GM12875 (cell line): ENCODE measurements at regions not wholly inside any gene's neighbourhood (a gene's known extent, or its start where the extent isn't known, plus 50 kb on each side); places are given as distances from the start of the nearest gene placed in this dataset.

ENCODE experiments used
- H3K4me3 ChIP-seq: one replicate; pipeline ENCODE4 v1.5.1; 2011; ENCODE audit warnings: low read depth, low read length, control low read depth
- TF ChIP-seq, protein P1 (sequence below): IDR thresholded peaks from 2 replicates; pipeline ENCODE4 v1.5.1; 2011; ENCODE audit warnings: low read depth, mild to moderate bottlenecking, control low read depth, inconsistent platforms, low read length, moderate library complexity, borderline replicate concordance; ENCODE audit not compliant: insufficient read depth

DNA sequence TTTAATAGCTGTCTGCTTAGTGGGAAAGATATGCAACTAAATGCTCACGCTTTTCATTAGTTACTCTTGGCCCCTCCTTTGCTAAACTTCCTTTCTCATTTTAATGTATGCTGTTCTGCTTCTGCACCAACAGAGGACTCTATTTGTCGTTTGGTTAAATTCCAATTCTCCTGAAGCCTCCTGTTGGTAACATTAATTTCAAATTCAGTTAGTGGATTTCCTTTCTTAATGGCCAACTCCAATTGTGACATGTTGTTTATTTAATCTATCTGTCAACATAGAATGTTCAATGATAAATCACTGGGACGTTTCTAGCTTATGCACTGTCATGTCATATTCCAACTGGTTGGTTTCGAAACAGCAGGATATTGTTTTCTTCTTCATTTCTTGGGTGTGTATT is 467.4 kb upstream of the BCHE start:
- TF ChIP-seq, protein P1, sequence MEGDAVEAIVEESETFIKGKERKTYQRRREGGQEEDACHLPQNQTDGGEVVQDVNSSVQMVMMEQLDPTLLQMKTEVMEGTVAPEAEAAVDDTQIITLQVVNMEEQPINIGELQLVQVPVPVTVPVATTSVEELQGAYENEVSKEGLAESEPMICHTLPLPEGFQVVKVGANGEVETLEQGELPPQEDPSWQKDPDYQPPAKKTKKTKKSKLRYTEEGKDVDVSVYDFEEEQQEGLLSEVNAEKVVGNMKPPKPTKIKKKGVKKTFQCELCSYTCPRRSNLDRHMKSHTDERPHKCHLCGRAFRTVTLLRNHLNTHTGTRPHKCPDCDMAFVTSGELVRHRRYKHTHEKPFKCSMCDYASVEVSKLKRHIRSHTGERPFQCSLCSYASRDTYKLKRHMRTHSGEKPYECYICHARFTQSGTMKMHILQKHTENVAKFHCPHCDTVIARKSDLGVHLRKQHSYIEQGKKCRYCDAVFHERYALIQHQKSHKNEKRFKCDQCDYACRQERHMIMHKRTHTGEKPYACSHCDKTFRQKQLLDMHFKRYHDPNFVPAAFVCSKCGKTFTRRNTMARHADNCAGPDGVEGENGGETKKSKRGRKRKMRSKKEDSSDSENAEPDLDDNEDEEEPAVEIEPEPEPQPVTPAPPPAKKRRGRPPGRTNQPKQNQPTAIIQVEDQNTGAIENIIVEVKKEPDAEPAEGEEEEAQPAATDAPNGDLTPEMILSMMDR: no peak
- H3K4me3 ChIP-seq: no peak overlapping the region

GRCh38 chr3:166303681-166304080 is 466.5 kb upstream of the BCHE start:
- no peak overlapping the region for H3K4me3 ChIP-seq
- TF ChIP-seq, protein P1: no peak

DNA sequence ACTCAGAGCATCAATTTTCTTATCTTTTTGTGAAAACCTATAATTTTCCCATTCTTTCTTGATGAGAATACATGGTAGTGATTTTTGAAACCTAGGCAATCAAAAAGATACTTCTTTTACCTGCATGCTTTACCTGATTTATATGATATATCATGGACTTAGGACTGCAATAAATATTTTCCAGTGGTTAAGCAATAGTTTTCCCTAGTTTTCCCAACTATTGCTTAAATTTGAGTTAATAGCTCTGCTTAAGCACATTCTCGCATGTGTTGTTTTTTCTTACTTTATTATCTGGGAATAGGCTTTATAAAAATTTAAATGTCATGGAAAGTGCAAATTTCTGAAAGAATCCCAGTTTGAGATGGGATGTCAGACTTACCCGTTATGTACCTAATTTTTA is 465.1 kb upstream of the BCHE start:
- TF ChIP-seq, protein P1: no peak
- H3K4me3 ChIP-seq: no peak overlapping the region

DNA sequence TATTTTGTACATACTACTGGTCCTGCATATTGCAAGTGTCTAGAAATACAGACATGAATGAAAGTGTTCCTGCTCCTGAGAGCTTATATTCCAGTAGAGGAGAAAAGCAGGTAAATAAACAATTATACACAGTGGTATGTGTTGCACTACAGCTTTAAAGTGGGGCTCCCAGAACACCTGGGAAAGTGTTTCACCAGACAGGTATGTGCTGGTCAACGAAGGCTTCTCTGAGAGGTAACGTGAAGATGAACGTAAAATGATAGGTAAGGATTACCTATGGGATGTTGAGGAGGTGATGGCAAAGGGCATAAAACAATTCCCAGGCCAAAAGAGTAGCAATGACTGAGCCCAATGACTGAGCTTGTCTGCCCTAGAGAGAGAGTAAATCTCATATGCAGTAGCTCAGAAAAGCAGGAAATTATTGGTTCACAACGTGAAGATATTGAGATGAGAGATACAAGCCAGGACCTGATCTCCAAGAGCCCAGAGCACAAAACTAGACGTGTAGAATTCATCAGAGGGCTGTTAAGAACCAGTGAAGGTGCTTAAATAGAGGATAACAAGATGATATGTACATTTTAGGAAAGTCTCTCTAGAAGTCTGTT is 459.1 kb upstream of the BCHE start:
- TF ChIP-seq, protein P1: no peak

DNA sequence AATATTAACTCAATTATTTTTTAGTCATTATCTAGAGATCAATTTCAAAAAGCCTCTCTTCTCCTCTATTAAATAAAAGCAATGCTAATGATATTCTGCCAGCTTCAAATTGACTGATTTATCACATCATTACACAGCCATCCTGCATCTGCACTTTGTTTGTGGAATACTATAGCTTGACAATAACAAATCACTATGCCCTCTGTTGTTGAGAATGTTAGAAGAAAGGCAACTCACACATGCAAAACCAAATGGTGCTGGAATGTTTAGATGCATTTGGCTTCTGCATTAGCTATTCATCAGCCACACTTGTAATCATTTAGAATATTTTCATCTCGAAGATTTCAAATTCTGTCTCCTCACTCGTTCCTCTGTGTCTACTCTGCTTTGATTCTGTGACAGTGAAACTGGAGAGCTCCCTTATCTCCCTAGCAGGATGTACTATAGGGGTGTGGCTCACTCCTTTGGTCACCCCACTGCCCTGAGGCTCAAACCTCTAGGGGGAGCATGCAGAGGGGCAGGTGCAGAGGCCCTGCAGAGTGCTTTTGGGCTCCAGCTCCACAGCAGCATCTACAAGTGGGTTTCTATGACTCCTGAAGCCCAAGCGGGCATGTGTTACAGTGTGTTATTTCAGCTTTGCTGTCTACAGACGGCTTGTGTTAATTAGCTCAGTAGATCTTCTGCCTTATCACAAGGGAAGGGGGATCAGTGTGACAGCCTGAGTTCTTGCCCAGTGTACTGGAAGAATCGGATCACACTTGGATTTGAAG is 454.1 kb upstream of the BCHE start:
- H3K4me3 ChIP-seq: no peak overlapping the region
- TF ChIP-seq, protein P1: no peak

More for the DNA sequence above, 459.1 kb upstream of the BCHE start:
- no peak overlapping the region for H3K4me3 ChIP-seq

DNA sequence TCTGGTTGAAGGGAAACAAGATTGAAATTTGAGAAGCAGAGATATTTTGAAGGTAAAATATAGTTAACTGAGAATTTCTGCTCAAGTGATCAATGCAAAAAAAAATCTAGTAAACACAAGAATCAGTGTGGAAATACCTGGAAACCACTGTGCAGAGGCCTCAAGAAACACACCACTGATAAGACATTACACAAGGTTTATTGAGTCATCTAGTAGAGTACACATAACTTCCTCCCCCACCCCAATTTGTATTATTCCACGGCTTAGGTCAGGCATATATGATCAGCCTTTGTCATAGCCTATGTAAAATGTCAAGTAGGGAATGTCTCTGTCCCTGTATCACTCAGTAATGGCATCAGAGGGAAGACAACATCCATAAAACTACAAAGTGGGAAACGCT is 447.8 kb upstream of the BCHE start:
- no peak overlapping the region for H3K4me3 ChIP-seq
- TF ChIP-seq, protein P1: no peak

DNA sequence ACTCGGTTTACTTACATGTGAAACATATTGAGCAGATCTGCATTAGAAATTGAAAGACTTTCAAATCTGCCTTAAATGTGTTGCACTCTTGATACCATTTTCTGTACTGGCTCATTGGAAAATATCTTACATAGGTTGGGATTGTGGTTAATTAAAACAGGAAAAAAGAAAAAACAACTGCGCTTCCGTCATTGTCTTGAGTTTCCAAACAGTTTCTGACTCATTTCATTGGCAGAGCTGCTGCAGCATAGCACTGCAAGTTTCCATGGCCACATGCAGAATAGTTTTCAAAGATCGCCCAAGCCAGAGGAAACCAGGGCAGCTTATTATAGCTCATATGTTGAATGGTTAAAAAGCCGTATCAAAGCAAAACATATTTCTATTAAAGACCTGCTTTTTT is 446.6 kb upstream of the BCHE start:
- TF ChIP-seq, protein P1: no peak
- H3K4me3 ChIP-seq: no peak overlapping the region
